Osteoblast (primary cell): ENCODE measurements at regions not wholly inside any gene's neighbourhood (a gene's known extent, or its start where the extent isn't known, plus 50 kb on each side); places are given as distances from the start of the nearest gene placed in this dataset.

Experiments used
- DNase-seq: peaks from one replicate; pipeline ENCODE4 v3.0.0; 2011; ENCODE audit warnings: low spot score, mixed read lengths; ENCODE audit not compliant: insufficient read length; ENCODE audit errors: missing footprints
- H2AFZ ChIP-seq: 2 replicates; pipeline ENCODE4 v1.6.0; 2011; ENCODE audit warnings: mild to moderate bottlenecking, low read length
- H3K27ac ChIP-seq: 2 replicates; pipeline ENCODE4 v1.5.1; 2011; ENCODE audit warnings: mild to moderate bottlenecking, low read depth, low read length, moderate library complexity
- H3K27me3 ChIP-seq: 2 replicates; pipeline ENCODE4 v1.6.0; 2012; ENCODE audit warnings: mild to moderate bottlenecking, control low read depth, inconsistent platforms, low read length, moderate library complexity; ENCODE audit not compliant: insufficient read depth
- H3K36me3 ChIP-seq: 2 replicates; pipeline ENCODE4 v1.5.1; 2011; ENCODE audit warnings: mild to moderate bottlenecking, low read length, control low read depth, moderate library complexity; ENCODE audit not compliant: insufficient read depth
- H3K4me1 ChIP-seq: 2 replicates; pipeline ENCODE4 v1.5.1; 2011; ENCODE audit warnings: mild to moderate bottlenecking, low read length, control low read depth, moderate library complexity; ENCODE audit not compliant: insufficient read depth
- H3K4me2 ChIP-seq: 2 replicates; pipeline ENCODE4 v1.6.0; 2011; ENCODE audit warnings: mild to moderate bottlenecking, low read length; ENCODE audit not compliant: insufficient read depth
- H3K4me3 ChIP-seq: fragments of 200-600 bp; sonication (generic); 3 replicates; pipeline ENCODE4 v1.5.1; 2012; ENCODE audit warnings: mild to moderate bottlenecking, low read length, inconsistent platforms; ENCODE audit not compliant: insufficient read depth
- H3K79me2 ChIP-seq: 2 replicates; pipeline ENCODE4 v1.6.0; 2012; ENCODE audit warnings: mild to moderate bottlenecking, low read length, control low read depth, inconsistent platforms; ENCODE audit not compliant: insufficient read depth
- H3K9me3 ChIP-seq: 2 replicates; pipeline ENCODE4 v1.5.1; 2011; ENCODE audit warnings: low read depth, low read length, control low read depth
- H4K20me1 ChIP-seq: 2 replicates; pipeline ENCODE4 v1.6.0; 2012; ENCODE audit warnings: mild to moderate bottlenecking, low read length, control low read depth; ENCODE audit not compliant: insufficient read depth
- TF ChIP-seq, protein P1 (sequence below): IDR thresholded peaks from 2 replicates; pipeline ENCODE4 v1.5.1; 2011; ENCODE audit warnings: mild to moderate bottlenecking, low read depth, low read length, moderate library complexity; ENCODE audit errors: extremely low read depth

DNA sequence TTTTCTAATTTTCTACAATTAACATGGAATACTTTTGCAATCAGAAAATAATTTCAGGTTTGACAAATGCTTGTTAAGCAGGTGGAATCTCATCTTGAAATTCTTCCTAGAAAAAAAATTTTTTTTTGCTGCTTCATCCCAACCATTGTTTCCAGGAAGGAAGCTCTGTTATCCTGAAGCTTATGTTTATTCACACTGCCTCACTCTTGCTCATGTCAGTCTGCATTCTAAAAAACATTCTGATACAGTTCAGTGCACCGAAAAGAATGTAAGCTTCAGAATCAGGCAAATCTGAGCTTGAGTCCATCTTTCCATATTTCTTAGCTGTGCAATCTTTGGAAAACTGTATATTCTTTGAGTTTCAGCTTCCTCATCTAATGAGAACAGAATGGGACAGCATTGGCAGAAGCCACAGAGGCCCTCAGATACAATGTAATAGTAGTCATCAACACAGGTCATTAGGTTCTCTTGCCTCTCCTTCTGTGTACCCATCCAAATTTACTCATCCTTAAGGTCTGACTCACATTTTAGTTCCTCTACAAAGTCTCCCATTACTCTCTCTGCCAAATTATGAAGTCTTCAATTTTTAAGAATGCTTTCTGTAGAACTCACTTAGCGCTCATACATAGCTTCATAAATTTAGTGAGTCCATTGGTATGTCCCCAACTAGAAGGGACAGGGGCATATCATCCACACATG is 881.8 kb upstream of the NR2F2 start:
- no peak for DNase-seq
- H3K4me1 ChIP-seq, result no peaks in the 10 kb centered on the region
- no peak overlapping the region for H3K4me3 ChIP-seq
- TF ChIP-seq, protein P1, sequence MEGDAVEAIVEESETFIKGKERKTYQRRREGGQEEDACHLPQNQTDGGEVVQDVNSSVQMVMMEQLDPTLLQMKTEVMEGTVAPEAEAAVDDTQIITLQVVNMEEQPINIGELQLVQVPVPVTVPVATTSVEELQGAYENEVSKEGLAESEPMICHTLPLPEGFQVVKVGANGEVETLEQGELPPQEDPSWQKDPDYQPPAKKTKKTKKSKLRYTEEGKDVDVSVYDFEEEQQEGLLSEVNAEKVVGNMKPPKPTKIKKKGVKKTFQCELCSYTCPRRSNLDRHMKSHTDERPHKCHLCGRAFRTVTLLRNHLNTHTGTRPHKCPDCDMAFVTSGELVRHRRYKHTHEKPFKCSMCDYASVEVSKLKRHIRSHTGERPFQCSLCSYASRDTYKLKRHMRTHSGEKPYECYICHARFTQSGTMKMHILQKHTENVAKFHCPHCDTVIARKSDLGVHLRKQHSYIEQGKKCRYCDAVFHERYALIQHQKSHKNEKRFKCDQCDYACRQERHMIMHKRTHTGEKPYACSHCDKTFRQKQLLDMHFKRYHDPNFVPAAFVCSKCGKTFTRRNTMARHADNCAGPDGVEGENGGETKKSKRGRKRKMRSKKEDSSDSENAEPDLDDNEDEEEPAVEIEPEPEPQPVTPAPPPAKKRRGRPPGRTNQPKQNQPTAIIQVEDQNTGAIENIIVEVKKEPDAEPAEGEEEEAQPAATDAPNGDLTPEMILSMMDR, result no peak
- no peaks in the 10 kb centered on the region for H3K27me3 ChIP-seq
- no peaks in the 10 kb centered on the region for H3K79me2 ChIP-seq
- H3K4me2 ChIP-seq, result no peak overlapping the region
- no peak overlapping the region for H2AFZ ChIP-seq
- H3K27ac ChIP-seq, result no peak overlapping the region
- H3K36me3 ChIP-seq, result no peaks in the 10 kb centered on the region
- no peaks in the 10 kb centered on the region for H3K9me3 ChIP-seq
- no peaks in the 10 kb centered on the region for H4K20me1 ChIP-seq

DNA sequence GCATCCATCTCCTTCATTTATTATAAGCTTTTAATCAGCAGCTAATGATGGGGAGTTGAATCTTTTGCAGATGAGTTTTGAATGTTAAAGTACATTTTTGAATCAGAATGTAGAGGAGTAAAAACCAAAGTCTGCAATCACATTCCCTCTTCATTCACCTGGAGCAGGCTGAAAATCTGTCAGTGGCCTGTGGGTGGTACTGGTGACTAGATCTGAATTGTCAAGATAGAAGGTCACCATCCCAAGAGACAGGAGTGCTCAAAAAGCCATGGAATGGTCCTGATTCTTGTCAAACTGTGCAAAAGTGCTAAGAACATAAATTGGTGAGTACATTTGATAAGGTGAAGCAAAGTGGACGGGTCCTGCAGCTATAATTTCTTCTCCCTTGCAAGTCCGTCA is 881.3 kb upstream of the NR2F2 start:
- Histone ChIP-seq H2AFZ (no peak overlapping the region), H3K27me3 (no peaks in the 10 kb centered on the region), H4K20me1 (no peaks in the 10 kb centered on the region), H3K4me3 (no peak overlapping the region), H3K4me2 (no peak overlapping the region), H3K9me3 (no peaks in the 10 kb centered on the region), H3K27ac (no peak overlapping the region), H3K36me3 (no peaks in the 10 kb centered on the region), H3K79me2 (no peaks in the 10 kb centered on the region), H3K4me1 (no peaks in the 10 kb centered on the region)
- TF ChIP-seq, protein P1, result no peak
- DNase-seq, result no peak

DNA sequence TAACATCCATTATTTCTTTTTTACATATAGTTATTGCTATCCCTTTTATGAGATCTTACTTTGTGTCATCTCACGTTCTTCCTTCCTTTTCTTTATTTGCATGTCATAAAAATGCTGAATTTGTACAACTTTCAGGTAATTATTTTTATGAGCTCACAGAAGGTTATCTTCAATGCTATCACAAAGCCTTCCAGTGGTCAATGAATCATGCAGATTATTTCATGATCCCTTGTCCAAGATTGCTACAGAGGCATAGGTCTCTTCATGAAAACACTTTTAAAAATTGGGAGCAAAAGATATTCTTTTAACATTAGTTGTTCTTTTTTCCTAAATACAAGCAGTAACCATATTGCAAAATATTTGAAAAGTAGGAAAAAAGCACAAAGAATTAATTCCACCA is 880.1 kb upstream of the NR2F2 start:
- Histone ChIP-seq H3K79me2 (no peaks in the 10 kb centered on the region), H3K9me3 (no peaks in the 10 kb centered on the region), H3K4me1 (no peaks in the 10 kb centered on the region), H3K4me3 (no peak overlapping the region), H3K4me2 (no peak overlapping the region), H3K36me3 (no peaks in the 10 kb centered on the region), H3K27me3 (no peaks in the 10 kb centered on the region), H4K20me1 (no peaks in the 10 kb centered on the region), H3K27ac (no peak overlapping the region), H2AFZ (no peak overlapping the region)
- TF ChIP-seq, protein P1, result no peak
- DNase-seq, result no peak

DNA sequence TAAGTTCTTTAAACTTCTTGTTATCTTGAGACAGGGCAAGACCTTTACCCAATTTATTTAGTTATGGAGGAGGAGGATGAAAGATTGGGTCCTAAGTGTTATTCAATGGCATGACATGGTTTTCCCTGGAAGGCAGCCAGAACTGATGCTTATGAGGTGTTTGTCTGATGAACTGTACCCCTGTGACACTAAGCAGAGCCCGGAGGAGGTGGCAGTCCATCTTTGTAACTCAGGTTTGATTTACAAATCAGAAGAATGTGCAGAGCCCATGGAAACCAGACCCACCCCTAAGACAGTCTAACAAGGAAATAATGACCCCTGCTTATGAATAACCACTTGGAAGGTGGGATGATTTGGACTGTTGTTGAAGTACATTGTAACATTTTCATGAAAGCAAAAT is 878.6 kb upstream of the NR2F2 start:
- Histone ChIP-seq H3K79me2 (no peaks in the 10 kb centered on the region), H3K4me1 (no peaks in the 10 kb centered on the region), H3K27me3 (no peaks in the 10 kb centered on the region), H3K36me3 (no peaks in the 10 kb centered on the region), H3K4me2 (no peak overlapping the region), H3K4me3 (no peak overlapping the region), H2AFZ (no peak overlapping the region), H4K20me1 (no peaks in the 10 kb centered on the region), H3K27ac (no peak overlapping the region), H3K9me3 (no peaks in the 10 kb centered on the region)
- DNase-seq, result no peak
- TF ChIP-seq, protein P1, result no peak
